SH-SY5Y (cell line): ENCODE measurements at regions not wholly inside any gene's neighbourhood (a gene's known extent, or its start where the extent isn't known, plus 50 kb on each side); places are given as distances from the start of the nearest gene placed in this dataset.

Source experiments
- GATA2 ChIP-seq: IDR thresholded peaks from 2 replicates; pipeline ENCODE4 v1.6.1; 2011; ENCODE audit warnings: mild to moderate bottlenecking, low read depth, low read length
- GATA3 ChIP-seq: IDR thresholded peaks from 2 replicates; pipeline ENCODE4 v1.6.1; 2011; ENCODE audit warnings: low read depth, mild to moderate bottlenecking, low read length, moderate library complexity

- no peak for TF ChIP-seq GATA2
- no peak for TF ChIP-seq GATA3
Measured at GRCh38 chr7:85821926-85822325, 635.1 kb upstream of the SEMA3D start.
